Astrocyte of the cerebellum (primary cell): ENCODE measurements at regions not wholly inside any gene's neighbourhood (a gene's known extent, or its start where the extent isn't known, plus 50 kb on each side); places are given as distances from the start of the nearest gene placed in this dataset.

Experiments
- DNase-seq: peaks from one replicate; pipeline ENCODE4 v3.0.0-alpha.2; 2011; ENCODE audit warnings: low read depth
- H3K4me3 ChIP-seq: 2 replicates; pipeline ENCODE4 v1.5.1; 2011; ENCODE audit warnings: mild to moderate bottlenecking, low read depth, low read length, moderate library complexity
- CTCF ChIP-seq: IDR thresholded peaks from 2 replicates; pipeline ENCODE4 v1.5.1; 2012; ENCODE audit warnings: low read length, low read depth, moderate library complexity, mild to moderate bottlenecking; ENCODE audit errors: missing control alignments
- in situ Hi-C: cut with HindIII; loops from 2 replicates; pipeline ENCODE4 v1.10.0; 2017; ENCODE audit warnings: low sequenced_read_pairs

- in situ Hi-C loops, result no loop called here
- peak; percentile 37 for TF ChIP-seq CTCF
- H3K4me3 ChIP-seq, result no peak overlapping the region
- DNase-seq, result no peak
Measured at GRCh38 chr2:180655842-180656454, 324.5 kb upstream of the UBE2E3 start.

- no peak for DNase-seq
- no peak overlapping the region for H3K4me3 ChIP-seq
- no peak for TF ChIP-seq CTCF
- in situ Hi-C loops, result no loop called here
Measured at GRCh38 chr2:180655393-180655792, 325.0 kb upstream of the UBE2E3 start.

GRCh38 chr2:180653481-180653880, 326.9 kb upstream of the UBE2E3 start:
- no peak for TF ChIP-seq CTCF
- no peak for DNase-seq
- in situ Hi-C loops, result no loop called here
- H3K4me3 ChIP-seq, result no peak overlapping the region

- DNase-seq, result no peak
- in situ Hi-C loops, result no loop called here
- no peak overlapping the region for H3K4me3 ChIP-seq
- TF ChIP-seq CTCF, result no peak
Measured at GRCh38 chr2:180652794-180653193, 327.6 kb upstream of the UBE2E3 start.

GRCh38 chr2:180651596-180651995, 328.8 kb upstream of the UBE2E3 start:
- in situ Hi-C loops, result no loop called here
- no peak for TF ChIP-seq CTCF
- H3K4me3 ChIP-seq, result no peak overlapping the region
- DNase-seq, result no peak

GRCh38 chr2:180647621-180648020, 332.8 kb upstream of the UBE2E3 start:
- H3K4me3 ChIP-seq, result no peak overlapping the region
- in situ Hi-C loops, result no loop called here
- no peak for DNase-seq
- TF ChIP-seq CTCF, result no peak

- in situ Hi-C loops, result no loop called here
- DNase-seq, result no peak
- TF ChIP-seq CTCF, result no peak
- no peak overlapping the region for H3K4me3 ChIP-seq
Measured at GRCh38 chr2:180647221-180647620, 333.2 kb upstream of the UBE2E3 start.
